Heart left ventricle (tissue), 16 donors: ENCODE measurements at regions not wholly inside any gene's neighbourhood (a gene's known extent, or its start where the extent isn't known, plus 50 kb on each side); places are given as distances from the start of the nearest gene placed in this dataset.

Source experiments
- ATAC-seq, 4 donors: fragments of 200-7000 bp; cut with Tn5 transposase; one replicate each; pipeline ENCODE4 v1.9.1; 2020 to 2022; ENCODE audit warnings: moderate library complexity in 4 of 4, mild to moderate bottlenecking in 3 of 4, moderate number of reproducible peaks in 1 of 4
- DNase-seq, 5 donors: peaks; one replicate each; pipeline ENCODE4 v3.0.0-alpha.2; 2020
- H3K27ac ChIP-seq, 12 donors: fragments of 200-600 bp; sonication (generic) in 4 of 12; one replicate each; pipeline versions ENCODE4 v1.5.0 to v1.8.0; 2016 to 2022; ENCODE audit warnings: mild to moderate bottlenecking in 2 of 12
- H3K27me3 ChIP-seq, 9 donors: fragments of 200-600 bp; sonication (generic) in 2 of 9; one replicate each; pipeline versions ENCODE4 v1.5.1 to v1.8.0; 2016 to 2022; ENCODE audit warnings: mild to moderate bottlenecking in 3 of 9
- H3K36me3 ChIP-seq, 9 donors: fragments of 200-600 bp; sonication (generic) in 2 of 9; one replicate each; pipeline versions ENCODE4 v1.5.0 to v1.8.0; 2018 to 2022; ENCODE audit warnings: mild to moderate bottlenecking in 2 of 9
- H3K4me1 ChIP-seq, 12 donors: fragments of 200-600 bp; sonication (generic) in 4 of 12; one replicate each; pipeline versions ENCODE4 v1.5.0 to v1.8.0; 2016 to 2022; ENCODE audit warnings: mild to moderate bottlenecking in 3 of 12
- H3K4me3 ChIP-seq, 12 donors: fragments of 200-600 bp; sonication (generic) in 4 of 12; one replicate each; pipeline versions ENCODE4 v1.5.0 to v1.8.0; 2017 to 2022; ENCODE audit warnings: mild to moderate bottlenecking in 9 of 12, moderate library complexity in 4 of 12
- H3K9me3 ChIP-seq, 12 donors: fragments of 200-600 bp; sonication (generic) in 4 of 12; one replicate each; pipeline versions ENCODE4 v1.5.0 to v1.8.0; 2016 to 2022; ENCODE audit warnings: mild to moderate bottlenecking in 1 of 12
- CTCF ChIP-seq, 12 donors: fragments of 200-600 bp; sonication (generic) in 4 of 12; IDR thresholded peaks; one replicate each; pipeline versions ENCODE4 v1.5.0 to v1.8.0; 2018 to 2022; ENCODE audit warnings: antibody characterized with exemption in 12 of 12, mild to moderate bottlenecking in 5 of 12
- POLR2A ChIP-seq, 2 donors: fragments of 450-650 bp; IDR thresholded peaks; one replicate each; pipeline ENCODE4 v1.6.1; 2017; ENCODE audit warnings: antibody characterized with exemption in 2 of 2, mild to moderate bottlenecking in 2 of 2, moderate library complexity in 2 of 2
- WGBS, 4 donors: extraction: QIAGEN DNeasy Blood & Tissue Kit in 2 of 4; methylation state at CpG; one replicate each; pipeline versions ENCODE4 v1.1.5 to v1.1.7; 2013 to 2018; 5-methylcytosine and 5-hydroxymethylcytosine counted together
- intact Hi-C, 10 donors: fragments of 100-400 bp; cut with DNase I; formaldehyde crosslinking; loops; one replicate each; pipeline versions ENCODE4 v1.11.1 to v1.14.2; 2022
- donor health status: ischemic (EF 13 %, LVEDD 7.1; RV severe dilation, severe dysfunction).
- donor health status: healthy with polysubstance abuse.
- donor health status: DM: no; HTN: yes; CAD: no.
- donor health status: DM: no; HTN: no; CAD: no.
- donor health status: ischemic (EF 25% LVEDD 6.9; RV normal size, moderate dysfunction).
- donor health status: ischemic (EF 25% LVEDD 5.7; RV mildly dilated, moderate dysfunction).
- donor health status: healthy.
- donor health status: DM: yes; HTN: yes; CAD: no.
- donor health status: ischemic (EF 35%, LVEDD 5.7; RV mildly dilated, moderate dysfunction).
- donor health status: nonischemic (EF 11% LVEDD 7.7; RV severe dilation, severe dysfunction).
- donor health status: DM: yes; HTN: yes; CAD: no.
- donor health status: PGD.
- donor health status: ischemic (EF 29% LVEDD 5.4; RV normal size, mild dysfunction).
- donor health status: nonischemic (EF 23%, LVEDD 6.1; RV moderate dilation, normal function).

DNA sequence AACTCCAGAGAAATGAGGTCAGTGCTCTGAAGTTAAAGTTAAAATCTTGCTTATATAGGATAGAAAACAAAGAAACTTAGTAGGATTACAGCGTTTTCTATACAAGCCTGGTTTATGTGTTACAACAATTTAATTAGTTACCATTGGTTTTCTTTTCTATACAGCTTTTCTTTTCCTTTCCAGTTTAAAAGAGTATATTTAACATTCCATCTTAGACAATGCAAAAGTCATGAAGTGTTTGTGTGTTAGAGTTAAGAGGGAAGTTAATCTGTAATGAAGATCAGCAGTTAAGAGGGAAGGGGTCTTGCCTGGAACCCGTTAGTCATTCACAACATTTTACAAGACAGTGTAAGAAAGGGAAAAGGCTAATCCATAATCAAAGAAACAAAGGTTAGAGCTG is 338.3 kb downstream of the OTUD1 start:
- H3K4me1 ChIP-seq: no peaks in the 10 kb centered on the region
- no peak for TF ChIP-seq CTCF (IDR thresholded peaks at IDR 0.05)
- TF ChIP-seq POLR2A (IDR thresholded peaks at IDR 0.05): no peak
- intact Hi-C loops: no loop called here
- ATAC-seq (no peak), DNase-seq (no peak)
- H3K27me3 ChIP-seq: no peaks in the 10 kb centered on the region
- H3K36me3 ChIP-seq: no peaks in the 10 kb centered on the region
- no peaks in the 10 kb centered on the region for H3K9me3 ChIP-seq
- H3K27ac ChIP-seq: no peak overlapping the region
- WGBS, 4 donors: 71 to 79% (median 76%) methylated on average over 2 of the region's 2 CpGs
- H3K4me3 ChIP-seq: no peak overlapping the region

- ATAC-seq (no peak), DNase-seq (no peak)
- 68 to 76% (median 73%) methylated on average over 4 of the region's 4 CpGs for WGBS, 4 donors
- no peak overlapping the region for H3K4me3 ChIP-seq
- TF ChIP-seq POLR2A (IDR thresholded peaks at IDR 0.05) (no peak), CTCF (IDR thresholded peaks at IDR 0.05) (no peak)
- intact Hi-C loops: no loop called here
- no peaks in the 10 kb centered on the region for H3K9me3 ChIP-seq
- no peaks in the 10 kb centered on the region for H3K27me3 ChIP-seq
- H3K27ac ChIP-seq: no peak overlapping the region
- H3K36me3 ChIP-seq: no peaks in the 10 kb centered on the region
- no peaks in the 10 kb centered on the region for H3K4me1 ChIP-seq
Observed at GRCh38 chr10:23779301-23779700, 340.4 kb downstream of the OTUD1 start.

- TF ChIP-seq POLR2A (IDR thresholded peaks at IDR 0.05) (no peak), CTCF (IDR thresholded peaks at IDR 0.05) (no peak)
- no peaks in the 10 kb centered on the region for H3K36me3 ChIP-seq
- H3K4me3 ChIP-seq: no peak overlapping the region
- intact Hi-C loops: no loop called here
- WGBS, 4 donors: 52 to 67% (median 65%) methylated on average over 1 of the region's 1 CpG
- no peak overlapping the region for H3K27ac ChIP-seq
- no peaks in the 10 kb centered on the region for H3K4me1 ChIP-seq
- ATAC-seq (no peak), DNase-seq (no peak)
- no peaks in the 10 kb centered on the region for H3K9me3 ChIP-seq
- no peaks in the 10 kb centered on the region for H3K27me3 ChIP-seq
Observed at GRCh38 chr10:23780331-23780730, 341.5 kb downstream of the OTUD1 start.

DNA sequence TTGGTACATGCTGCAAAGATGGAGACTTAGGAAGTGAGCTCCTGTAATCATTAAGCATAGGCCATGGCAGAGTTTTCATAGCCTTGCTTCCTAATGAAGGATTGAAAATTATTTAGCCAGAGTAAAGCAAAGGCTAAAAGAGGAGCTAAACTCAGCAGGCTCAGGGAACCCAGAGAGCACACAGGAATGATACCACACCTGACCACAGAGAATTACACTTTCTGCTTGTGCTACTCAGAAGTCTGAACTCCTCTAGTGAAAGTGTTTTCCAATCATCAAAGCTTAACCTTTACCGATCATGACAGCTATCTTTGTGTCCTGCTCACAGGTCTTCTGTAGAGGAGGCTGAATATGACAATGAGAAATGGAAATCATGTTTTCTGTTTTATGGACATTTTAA is 347.7 kb downstream of the OTUD1 start:
- H3K4me3 ChIP-seq: no peak overlapping the region
- intact Hi-C loops: no loop called here
- H3K27me3 ChIP-seq: no peaks in the 10 kb centered on the region
- TF ChIP-seq POLR2A (IDR thresholded peaks at IDR 0.05): no peak
- no peak for TF ChIP-seq CTCF (IDR thresholded peaks at IDR 0.05)
- 81 to 96% (median 93%) methylated on average over 1 of the region's 1 CpG for WGBS, 4 donors
- no peaks in the 10 kb centered on the region for H3K4me1 ChIP-seq
- H3K9me3 ChIP-seq: no peaks in the 10 kb centered on the region
- no peaks in the 10 kb centered on the region for H3K36me3 ChIP-seq
- DNase-seq (no peak), ATAC-seq (no peak)
- H3K27ac ChIP-seq: no peak overlapping the region
